SK-N-MC (cell line): ENCODE measurements at regions not wholly inside any gene's neighbourhood (a gene's known extent, or its start where the extent isn't known, plus 50 kb on each side); places are given as distances from the start of the nearest gene placed in this dataset.

Experiments
- EZH2 ChIP-seq: fragments of 200-600 bp; sonication (generic); IDR thresholded peaks from one replicate; pipeline ENCODE4 v1.6.1; 2017; ENCODE audit warnings: antibody characterized with exemption
- POLR2AphosphoS5 ChIP-seq: IDR thresholded peaks from 2 replicates; pipeline ENCODE4 v1.6.1; 2012; ENCODE audit warnings: mild to moderate bottlenecking, low read depth, low read length, borderline replicate concordance

DNA sequence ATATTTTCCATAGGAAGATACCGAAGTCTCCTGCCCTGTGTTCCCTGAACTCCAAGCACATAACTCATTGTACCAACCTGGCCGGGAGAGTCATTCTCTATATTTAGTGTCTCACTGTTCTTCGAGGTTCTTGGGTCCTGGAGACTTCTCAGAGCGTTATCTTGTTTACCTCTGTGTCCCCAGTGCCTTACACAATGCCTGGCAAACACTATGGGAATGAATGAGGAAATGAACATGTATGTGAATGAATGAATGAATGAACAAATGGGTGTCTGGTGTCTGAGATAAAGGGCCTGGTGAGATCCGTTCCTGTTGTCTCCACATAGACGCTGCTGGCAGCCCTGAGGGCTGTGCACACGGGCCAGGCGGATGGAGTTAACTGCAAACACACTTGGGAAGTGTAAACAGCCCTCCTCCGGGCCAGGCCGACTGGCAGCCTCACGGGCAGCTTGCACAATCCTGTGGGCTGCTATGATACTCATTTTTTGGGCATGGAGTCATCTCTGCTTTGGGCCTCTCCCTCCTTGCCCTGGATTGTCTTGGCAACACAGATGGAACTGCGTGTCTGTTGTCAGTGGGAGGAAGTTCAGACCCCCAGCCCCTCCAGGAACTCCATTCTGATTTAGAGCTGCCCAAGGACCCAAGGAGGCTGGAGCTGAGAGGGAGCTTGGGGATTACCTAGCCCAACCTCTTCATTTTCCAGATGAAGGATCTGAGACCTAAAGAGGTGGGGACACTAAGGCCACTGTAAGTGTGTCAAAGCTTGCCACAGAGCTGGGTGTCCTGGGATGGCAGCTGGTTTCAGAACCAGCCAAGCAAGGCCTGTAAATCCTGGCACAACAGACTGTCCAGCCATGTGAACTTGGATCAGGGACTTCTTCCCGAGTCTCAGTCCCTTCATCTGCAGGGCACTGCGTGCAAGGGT lies 124.4 kb downstream of the INHBB start:
- TF ChIP-seq EZH2 (no peak), POLR2AphosphoS5 (no peak)
